ENCODE measurements at regions not wholly inside any gene's neighbourhood (a gene's known extent, or its start where the extent isn't known, plus 50 kb on each side); places are given as distances from the start of the nearest gene placed in this dataset.
"Not testable (repeated sequence)": the region's sequence is repeated elsewhere in the genome, so short reads cannot be mapped to it uniquely, and the experiment has no call there.

DNA sequence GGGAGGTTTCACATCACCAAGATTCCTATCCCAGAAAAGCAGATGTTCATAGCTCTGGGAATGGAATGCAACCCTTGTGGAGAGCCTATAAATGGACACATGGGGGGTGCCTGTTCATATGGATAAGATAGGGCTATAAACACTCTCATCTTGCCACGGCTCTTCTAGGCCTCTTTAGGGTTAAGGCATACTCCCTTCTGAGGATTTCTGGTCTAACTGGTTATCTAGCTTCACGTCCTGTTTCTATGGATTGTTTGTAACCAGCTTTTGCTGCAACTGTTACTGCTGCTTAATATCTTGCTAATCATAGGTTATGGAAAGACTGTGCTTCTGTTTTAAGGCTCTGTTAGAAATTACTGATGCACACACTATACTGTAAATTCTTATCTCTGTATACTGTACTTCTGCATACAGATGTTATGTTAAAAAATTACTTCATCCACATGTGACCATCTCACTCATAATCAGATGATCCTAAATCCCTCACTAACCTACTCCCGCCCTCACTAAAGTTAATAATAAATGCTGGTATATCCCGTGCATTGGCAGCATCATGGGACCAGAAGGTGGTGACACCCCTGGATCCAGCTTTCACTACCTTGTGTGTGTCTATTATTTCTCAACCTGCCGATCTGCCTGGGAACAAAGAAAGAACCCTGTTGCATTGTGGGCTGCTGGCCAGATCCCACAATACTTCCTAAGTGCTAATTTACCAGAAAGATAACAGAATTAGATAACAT, 68.7 kb downstream of the PRKAB2 start:
- not testable (repeated sequence) for DNase-seq (ENCODE audit: low read depth)

DNA sequence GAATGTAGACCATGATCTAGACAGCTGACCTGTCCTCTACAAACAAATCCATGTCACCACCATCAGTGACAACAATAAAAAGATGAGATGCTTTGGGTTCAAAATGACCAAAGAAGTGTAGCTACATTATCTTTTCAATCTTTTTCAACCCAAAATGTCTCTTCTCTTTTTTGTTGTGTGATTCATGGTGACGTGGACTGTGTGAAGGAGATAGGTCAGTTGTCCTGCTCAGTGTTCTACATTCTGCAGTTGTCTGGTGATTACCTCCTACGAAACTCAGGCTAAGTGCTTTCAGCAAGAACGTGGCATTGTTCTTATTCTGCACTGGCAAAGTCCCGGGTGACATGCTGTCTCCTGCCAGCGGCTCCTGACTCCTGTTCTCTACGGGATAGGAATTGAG, 73.1 kb downstream of the PRKAB2 start:
- peak; percentile 40 for DNase-seq (ENCODE audit: low read depth)

DNA sequence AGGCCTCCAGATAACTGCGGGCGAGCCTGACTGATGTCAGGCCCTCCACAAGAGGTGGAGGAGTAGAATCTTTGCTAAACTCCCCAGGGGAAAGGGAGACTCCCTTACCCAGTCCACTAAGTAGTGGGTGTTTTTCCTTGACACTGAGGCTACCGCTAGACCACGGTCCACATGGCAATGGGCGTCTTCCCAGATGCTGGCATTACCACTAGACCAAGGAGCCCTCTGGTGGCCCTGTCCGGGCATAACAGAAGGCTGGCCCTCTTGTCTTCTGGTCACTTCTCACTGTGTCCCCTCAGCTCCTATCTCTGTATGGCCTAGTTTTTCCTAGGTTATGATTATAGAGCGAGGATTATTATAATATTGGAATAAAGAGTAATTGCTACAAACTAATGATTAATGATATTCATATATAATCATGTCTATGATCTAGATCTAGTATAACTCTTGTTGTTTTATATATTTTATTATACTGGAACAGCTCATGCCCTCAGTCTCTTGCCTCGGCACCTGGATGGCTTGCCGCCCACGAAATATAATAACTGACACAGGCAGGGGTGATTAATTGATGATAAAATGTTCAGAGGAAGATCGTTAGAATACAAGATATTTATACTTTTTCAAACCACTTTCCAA, 73.8 kb downstream of the PRKAB2 start:
- DNase-seq (ENCODE audit: low read depth), result peak; percentile 36

DNA sequence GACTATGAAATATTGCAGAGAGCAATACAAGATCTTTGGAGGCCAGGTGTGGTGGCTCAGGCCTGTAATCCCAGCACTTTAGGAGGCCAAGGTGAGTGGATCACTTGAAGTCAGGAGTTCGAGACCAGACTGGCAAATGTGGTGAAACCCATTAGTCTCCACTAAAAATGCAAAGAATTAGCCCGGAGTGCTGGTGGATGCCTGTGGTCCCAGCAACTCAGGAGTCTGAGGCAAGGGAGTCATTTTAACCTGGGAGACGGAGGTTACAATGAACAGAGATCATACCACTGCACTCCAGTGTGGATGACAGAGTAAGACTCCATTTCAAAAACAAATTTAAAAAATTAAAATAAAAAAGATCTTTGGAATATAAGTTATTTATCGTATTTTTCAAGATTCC, 76.6 kb downstream of the PRKAB2 start:
- no peak for DNase-seq (ENCODE audit: low read depth)

- no peak for DNase-seq (ENCODE audit: low read depth)
Measured at GRCh38 chr1:147091801-147092200, 80.5 kb downstream of the PRKAB2 start.

- DNase-seq (ENCODE audit: low read depth), result no peak
Measured at GRCh38 chr1:147089457-147089856, 82.8 kb downstream of the PRKAB2 start.

GRCh38 chr1:147086129-147086528, 86.1 kb downstream of the PRKAB2 start:
- DNase-seq (ENCODE audit: low read depth), result no peak

GRCh38 chr1:147084273-147085096, 87.8 kb downstream of the PRKAB2 start:
- DNase-seq (ENCODE audit: low read depth), result peak; percentile 98

DNA sequence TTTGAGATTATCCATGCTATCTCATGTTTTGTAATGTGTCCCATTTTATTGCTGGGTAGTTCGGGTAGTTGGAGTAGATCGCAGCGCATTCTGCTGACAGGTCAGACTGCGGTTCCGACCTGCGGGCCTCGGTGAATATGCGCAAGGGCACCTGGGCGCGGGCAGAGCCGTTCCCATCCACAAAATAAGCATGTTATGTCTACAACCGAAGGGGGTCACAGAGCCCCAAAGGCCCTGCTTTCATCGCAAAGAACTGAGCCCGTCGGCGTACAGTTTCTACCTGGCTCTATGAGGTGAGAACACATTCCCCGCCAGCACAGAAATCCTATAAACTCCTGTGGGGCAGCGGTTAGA, 88.4 kb downstream of the PRKAB2 start:
- no peak for DNase-seq (ENCODE audit: low read depth)

DNA sequence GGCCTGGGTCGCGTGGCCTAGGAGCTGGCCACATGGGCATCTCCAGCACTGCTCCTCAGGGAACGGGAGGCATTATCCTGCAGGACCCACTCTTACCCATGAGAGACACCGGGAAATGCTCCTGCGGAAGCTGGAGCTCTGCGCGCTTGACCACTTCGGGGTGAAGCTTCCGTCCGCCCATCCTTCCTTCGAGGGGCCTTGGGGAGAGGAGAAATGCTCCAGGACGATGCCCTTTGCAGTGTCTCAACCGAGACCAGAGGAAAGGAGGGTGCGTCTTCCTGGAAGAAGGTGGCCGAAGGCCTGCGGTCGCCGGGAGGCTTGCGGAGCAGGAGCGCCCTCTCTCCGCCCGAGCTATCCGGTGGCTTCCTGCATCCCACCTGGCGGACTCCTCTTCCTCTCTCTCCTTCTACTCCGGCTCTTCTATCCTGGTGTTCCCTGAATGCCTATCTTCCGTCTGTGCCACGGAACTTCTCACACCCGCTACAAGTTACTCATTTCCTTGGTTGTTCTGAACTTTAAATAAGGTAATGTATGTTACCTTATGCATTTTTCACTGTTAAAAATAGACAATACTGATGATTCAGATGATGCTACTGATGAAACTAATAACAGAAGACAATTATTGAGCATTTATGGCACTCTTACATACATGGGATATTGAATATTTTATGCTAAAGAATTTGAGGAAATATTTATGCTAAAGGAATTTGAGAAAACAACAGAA, 91.4 kb downstream of the PRKAB2 start:
- no peak for DNase-seq (ENCODE audit: low read depth)

DNA sequence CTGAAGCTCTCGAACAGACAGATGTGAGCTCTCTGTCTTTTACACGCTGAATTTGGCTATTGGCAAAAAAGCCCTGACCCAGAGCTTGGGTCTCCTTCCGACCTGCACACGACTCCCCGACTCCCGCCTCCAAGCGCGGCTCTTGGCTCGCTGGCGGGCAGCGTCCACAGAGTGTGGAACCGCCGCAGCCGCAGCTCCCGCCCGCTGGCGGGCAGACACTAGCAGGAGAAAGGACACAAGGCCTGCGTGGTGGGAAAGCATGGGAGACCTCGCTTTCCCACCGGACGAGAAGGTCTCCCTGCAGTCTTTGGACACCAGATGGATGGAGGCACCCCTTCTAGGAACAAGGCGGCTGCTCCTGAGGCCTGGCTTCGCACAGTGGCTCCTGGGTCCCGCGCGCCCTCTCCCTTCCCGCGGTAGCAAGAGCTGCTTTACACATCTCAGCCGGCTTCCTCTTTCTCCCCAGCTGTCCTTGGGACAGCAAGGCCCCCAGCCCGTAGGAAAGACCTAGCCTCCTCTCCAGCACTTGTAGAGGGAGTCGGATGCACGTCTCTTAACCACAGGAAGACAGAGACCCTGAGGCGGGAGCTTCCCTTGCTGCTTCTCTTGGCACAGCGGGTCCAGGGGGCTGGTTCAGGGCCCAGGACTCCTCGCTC, 92.1 kb downstream of the PRKAB2 start:
- DNase-seq (ENCODE audit: low read depth), result no peak

DNA sequence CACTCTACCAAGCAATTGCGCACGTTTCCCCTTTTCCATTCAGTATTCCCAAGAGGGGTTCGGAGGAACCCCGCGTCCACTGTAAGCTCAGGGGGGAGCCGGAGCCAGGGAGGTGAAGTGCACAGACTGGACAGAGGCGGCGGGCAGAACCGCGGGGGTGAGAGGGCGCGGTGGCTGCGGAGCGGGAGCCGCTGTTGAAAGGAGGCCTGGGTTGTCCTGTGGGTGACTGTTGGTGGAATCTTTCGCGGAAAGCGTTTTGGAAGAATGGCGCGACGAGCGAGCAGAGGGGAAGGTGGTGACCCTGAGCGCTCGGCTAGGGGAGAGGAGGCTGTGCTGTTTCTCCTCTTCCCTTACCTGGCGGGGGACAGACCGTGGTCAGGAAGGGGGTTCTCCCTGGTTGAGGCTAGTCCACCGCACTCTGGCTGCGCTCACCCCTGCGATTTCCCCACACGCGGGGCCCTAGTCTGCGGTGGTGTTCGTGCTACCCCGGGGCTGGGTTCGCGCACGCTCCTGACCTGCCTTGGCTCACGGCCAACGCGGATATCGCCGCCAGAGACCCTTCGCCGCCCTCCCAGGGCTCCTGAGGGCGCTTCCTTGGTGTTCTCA, 92.8 kb downstream of the PRKAB2 start:
- DNase-seq (ENCODE audit: low read depth), result no peak

GRCh38 chr1:147078606-147079399, 93.5 kb downstream of the PRKAB2 start:
- DNase-seq (ENCODE audit: low read depth), result no peak

DNA sequence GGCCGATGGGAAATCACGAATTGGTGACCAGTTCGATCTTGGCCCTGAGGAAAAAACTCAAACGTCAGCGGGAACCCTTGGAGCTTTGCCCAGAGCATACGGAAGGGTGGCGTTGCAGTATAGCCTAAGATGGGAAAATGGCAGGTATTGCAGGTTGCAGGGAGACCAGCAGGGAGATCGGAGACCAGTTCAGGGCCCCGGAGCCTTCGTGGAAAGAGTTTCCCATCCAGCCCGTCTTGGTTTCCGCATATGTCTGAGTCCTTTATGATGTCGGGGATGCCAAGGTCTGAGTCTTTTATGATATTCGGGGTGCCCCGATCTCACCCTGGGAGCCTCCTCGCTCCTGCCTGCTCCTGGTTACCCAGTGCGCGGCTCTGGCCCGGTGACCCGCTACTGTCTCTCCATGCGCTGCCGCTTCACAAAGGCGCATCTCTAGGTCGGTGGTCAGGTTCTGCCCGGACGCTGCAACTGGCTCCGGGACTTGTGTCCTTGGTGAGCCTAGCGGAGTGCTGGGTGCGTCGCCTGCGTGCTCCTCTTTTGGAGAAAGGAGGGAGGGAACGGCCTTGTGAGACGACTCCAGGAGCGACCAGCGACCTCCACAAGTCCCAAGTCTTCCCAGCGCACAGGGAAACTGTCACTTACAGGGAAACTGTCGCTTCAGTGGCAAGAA, 94.2 kb downstream of the PRKAB2 start:
- DNase-seq (ENCODE audit: low read depth), result no peak

DNA sequence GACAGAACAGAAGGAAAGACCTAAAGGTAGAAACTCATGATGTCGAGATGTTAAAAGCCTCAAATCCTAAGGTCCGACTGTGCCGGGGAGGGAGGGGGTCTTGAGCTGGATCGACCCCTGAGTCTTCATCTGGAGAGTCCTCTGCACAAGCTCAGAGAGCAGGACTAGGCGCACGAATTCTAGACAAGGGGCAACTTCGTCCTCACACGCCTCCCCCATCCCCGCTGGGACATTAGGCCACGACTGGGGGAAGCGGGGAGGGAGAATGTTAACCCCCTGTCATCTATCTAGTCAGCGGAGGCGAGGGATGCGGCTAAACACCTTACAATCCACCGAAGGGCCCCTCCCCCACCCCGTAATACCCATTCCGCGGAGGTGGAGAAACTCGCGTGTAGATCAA, 94.7 kb downstream of the PRKAB2 start:
- DNase-seq (ENCODE audit: low read depth), result no peak

- no peak for DNase-seq (ENCODE audit: low read depth)
Measured at GRCh38 chr1:147077081-147077480, 95.2 kb downstream of the PRKAB2 start.

- DNase-seq (ENCODE audit: low read depth), result no peak
Measured at GRCh38 chr1:147076442-147076841, 95.8 kb downstream of the PRKAB2 start.

DNA sequence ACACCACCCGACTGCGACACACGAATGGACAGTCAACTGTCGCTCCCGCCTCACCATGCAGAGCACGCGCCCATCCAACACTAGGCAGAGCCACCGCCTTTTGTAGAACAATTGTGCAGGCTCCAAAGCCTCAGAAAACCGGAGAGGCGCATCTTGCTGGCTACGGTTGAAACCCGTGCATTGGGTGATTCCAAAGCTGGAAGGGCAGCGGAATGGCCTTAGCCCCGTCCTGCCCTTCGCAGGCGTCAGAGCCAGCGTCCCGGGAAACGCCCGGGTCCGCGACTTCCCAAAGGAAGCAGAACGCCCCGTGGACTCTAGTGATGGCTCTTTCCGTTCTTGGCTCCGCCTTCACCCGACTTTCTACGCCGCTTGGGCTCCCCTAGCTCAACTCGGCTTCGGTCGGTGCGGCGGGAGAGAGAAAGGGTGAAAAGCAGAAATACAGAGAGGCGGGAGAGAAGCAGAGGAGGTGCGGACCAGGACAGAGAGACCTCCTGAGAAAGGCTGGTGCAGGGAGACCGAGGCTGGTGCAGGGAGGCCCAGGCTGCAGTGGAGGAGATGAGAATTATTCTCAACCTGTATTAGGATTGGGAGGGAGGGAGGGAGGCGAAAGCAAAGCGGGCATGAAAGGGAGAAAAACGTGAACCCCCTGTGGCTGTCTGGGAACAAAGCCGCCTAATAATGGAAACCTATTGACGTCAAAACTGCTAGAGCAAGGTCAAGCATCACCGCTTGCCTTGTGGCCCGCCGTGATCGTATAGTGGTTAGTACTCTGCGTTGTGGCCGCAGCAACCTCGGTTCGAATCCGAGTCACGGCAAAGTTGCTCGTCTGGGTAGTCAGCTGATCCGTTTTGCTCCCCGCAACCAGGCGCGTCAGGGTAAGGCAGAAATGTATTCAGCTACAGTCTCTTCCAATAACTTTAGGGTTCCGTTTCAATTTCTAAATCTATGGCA, 99.5 kb downstream of the PRKAB2 start:
- peak; percentile 10 for DNase-seq (ENCODE audit: low read depth)
